ENCODE measurements at regions not wholly inside any gene's neighbourhood (a gene's known extent, or its start where the extent isn't known, plus 50 kb on each side); places are given as distances from the start of the nearest gene placed in this dataset.
"Not testable (repeated sequence)": the region's sequence is repeated elsewhere in the genome, so short reads cannot be mapped to it uniquely, and the experiment has no call there.

DNA sequence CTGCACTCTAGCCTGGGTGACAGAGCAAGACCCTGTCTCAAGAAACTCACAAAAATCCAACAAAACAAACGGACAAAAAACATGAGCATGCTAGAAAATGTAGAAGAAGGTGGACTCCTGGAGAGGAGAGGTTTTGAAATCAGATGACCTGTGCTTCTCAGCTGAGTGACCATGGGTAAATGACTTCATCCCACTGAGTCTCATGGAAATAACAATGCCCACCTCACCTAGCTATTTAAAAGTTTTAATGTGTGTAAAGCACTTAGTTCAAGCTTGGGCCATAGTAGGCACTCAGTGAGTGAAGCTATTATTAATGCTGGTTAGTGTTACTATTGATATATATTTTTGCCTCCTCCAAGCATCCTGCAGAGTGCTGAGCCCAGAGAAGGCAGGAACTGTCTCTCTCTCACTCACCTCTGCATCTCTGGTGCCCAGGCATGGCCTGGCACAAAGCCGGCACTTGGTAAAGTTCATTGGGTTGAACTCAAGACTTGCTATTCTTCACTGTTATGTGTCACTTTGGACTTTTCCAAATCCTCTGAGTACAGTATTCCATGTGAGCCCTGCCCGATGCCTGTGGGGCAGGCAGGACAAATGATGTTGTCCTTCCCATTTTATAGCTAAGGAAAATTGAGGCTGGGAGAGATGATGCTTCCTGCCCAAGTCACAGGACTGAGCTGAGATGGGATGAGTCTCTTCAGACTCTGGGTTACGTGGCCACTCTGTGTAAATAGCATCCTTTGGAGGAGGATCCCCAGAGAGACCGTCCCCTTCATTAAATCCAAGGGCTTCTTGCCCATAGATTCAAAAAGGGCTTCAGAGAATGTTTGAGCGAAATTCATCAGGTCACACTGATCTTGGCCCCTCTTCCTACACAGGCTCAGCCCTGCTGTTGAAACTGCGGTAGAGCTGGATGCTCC is 81.4 kb upstream of the EMX2 start:
- DNase-seq (ENCODE audit: low spot score): no peak
- peak overlapping the region; percentile 91 for H3K27ac ChIP-seq
- CTCF ChIA-PET: interaction anchor here (0.6 to 1.9 kb wide), 4 partner anchors 18 to 1143 kb away, joined by 3 to 10 read pairs (median 4); no protein-coding TSS in a partner anchor
- TF ChIP-seq, protein P1, sequence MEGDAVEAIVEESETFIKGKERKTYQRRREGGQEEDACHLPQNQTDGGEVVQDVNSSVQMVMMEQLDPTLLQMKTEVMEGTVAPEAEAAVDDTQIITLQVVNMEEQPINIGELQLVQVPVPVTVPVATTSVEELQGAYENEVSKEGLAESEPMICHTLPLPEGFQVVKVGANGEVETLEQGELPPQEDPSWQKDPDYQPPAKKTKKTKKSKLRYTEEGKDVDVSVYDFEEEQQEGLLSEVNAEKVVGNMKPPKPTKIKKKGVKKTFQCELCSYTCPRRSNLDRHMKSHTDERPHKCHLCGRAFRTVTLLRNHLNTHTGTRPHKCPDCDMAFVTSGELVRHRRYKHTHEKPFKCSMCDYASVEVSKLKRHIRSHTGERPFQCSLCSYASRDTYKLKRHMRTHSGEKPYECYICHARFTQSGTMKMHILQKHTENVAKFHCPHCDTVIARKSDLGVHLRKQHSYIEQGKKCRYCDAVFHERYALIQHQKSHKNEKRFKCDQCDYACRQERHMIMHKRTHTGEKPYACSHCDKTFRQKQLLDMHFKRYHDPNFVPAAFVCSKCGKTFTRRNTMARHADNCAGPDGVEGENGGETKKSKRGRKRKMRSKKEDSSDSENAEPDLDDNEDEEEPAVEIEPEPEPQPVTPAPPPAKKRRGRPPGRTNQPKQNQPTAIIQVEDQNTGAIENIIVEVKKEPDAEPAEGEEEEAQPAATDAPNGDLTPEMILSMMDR (conservative IDR thresholded peaks at IDR 0.05; ENCODE audit: low read depth): no peak
- POLR2A ChIA-PET (ENCODE audit: low non-redundant PET): no interaction called here

DNA sequence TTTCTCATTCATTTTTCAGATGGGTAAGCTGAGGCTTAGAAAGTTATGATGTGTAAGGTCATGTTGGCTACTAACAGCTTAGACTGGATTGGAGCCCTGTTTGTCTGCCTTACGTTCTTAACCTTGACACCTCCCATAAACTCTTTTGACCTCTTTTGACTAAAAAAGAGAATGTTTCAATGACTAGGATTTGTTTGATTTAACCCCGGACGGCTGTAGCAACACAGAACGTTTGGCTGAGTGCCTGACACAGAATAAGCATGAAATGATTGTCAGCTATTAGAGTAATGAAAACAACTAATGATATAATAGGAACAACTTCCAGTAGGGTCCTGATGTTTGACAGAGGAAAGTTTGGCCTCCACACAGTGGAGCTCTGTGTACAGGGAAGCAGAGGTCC is 83.3 kb upstream of the PDZD8 start:
- H3K27ac ChIP-seq: no peak overlapping the region
- CTCF ChIA-PET: interaction anchor here (0.6 to 2.6 kb wide), 3 partner anchors 16 to 233 kb away, joined by 3 to 10 read pairs (median 4); no protein-coding TSS in a partner anchor
- DNase-seq (ENCODE audit: low spot score): no peak
- TF ChIP-seq, protein P1 (conservative IDR thresholded peaks at IDR 0.05; ENCODE audit: low read depth): no peak
- POLR2A ChIA-PET (ENCODE audit: low non-redundant PET): no interaction called here

DNA sequence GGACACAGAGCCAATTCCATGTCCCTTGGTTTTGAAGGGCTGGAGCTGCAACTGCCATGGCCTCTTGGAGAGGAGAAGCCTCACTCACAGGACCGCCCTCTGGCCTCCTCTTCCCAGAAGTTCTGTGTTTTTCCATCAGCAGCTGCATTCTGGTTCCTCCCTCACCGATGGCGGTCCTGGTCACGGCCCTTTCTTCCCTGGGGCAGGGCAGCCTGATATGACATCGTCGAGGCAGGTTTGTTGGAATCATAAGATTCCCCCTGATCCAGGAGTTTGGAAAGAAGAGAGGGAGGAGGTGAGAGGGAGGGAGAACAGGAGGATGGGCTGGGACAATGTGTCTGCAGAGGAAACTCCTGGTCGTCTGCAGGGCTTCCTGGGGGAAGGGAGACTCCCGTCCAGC is 82.7 kb upstream of the PDZD8 start:
- CTCF ChIA-PET: interaction anchor here (0.7 to 2.6 kb wide), 3 partner anchors 15 to 232 kb away, joined by 3 to 10 read pairs (median 4); no protein-coding TSS in a partner anchor
- POLR2A ChIA-PET (ENCODE audit: low non-redundant PET): no interaction called here
- DNase-seq (ENCODE audit: low spot score): no peak
- peak overlapping the region; percentile 29; the same call in 1 of the 2 replicates for H3K27ac ChIP-seq
- TF ChIP-seq, protein P1 (conservative IDR thresholded peaks at IDR 0.05; ENCODE audit: low read depth): no peak

DNA sequence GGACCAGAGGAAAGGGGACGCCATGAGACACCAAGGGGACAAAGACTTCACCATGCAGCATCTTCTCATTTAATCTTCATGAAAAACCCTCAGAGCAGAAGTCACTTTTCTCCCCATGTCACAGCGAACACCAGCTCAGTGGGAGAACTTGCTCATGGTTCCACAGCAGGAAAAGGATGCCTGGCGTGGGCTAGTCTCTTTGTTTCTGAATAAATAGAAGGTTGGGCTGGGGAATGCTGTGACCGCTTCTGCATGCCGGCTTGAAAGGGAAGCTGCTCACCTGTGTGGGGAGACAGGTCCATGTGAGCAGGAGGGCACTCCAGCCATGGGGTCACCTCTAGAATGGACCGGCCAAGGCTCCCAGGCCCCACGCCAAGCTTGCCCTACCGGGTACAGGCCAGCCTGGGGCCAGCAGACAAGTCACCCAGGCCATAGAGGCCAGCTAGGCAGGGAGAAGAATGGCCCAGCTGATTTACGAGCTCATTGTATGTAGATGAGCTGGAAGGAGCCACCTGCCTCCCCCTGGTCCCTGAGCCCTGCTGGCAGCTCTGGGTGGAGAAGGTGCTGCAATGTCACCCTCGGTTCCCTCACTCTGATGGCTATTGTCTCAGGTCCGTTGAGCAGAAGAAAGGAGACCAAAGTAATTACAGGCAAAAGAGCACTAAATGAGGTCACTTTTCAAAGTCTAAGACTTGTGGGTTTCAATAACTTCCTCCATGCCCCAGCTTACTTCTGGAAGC is 82.0 kb upstream of the PDZD8 start:
- H3K27ac ChIP-seq: peak overlapping the region; percentile 62; the same call in 1 of the 2 replicates
- TF ChIP-seq, protein P1 (conservative IDR thresholded peaks at IDR 0.05; ENCODE audit: low read depth): no peak
- DNase-seq (ENCODE audit: low spot score): no peak
- POLR2A ChIA-PET (ENCODE audit: low non-redundant PET): interaction anchor here (0.6 kb wide), 1 partner anchor 19 kb away, joined by 4 read pairs; no protein-coding TSS in a partner anchor
- CTCF ChIA-PET: interaction anchor here (0.6 to 2.6 kb wide), 4 partner anchors 15 to 231 kb away, joined by 3 to 10 read pairs (median 4); no protein-coding TSS in a partner anchor

DNA sequence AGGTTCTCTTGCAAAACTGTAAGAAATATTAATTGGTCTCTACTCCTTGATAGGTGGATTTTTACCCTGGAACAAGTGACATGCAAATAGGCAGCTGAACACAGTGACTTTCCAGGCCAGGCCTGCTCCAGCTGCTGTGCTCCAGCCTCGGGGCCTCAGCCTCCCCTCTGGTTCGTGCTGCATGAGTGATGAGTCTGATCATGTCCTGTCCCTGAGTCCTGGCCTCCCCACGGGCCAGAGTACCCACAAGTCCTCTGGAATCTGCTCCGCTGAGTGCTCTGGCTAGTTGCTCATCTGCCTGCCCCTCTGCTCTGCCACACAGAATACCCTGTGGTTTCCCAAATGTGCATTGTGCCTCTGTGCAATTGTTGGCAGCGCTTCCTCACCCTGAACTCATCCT is 80.1 kb upstream of the PDZD8 start:
- ChIA-PET POLR2A (ENCODE audit: low non-redundant PET) (no interaction called here), CTCF (interaction anchor here (0.6 to 0.9 kb wide), 2 partner anchors 13 to 18 kb away, joined by 3 read pairs; no protein-coding TSS in a partner anchor)
- TF ChIP-seq, protein P1 (conservative IDR thresholded peaks at IDR 0.05; ENCODE audit: low read depth): no peak

DNA sequence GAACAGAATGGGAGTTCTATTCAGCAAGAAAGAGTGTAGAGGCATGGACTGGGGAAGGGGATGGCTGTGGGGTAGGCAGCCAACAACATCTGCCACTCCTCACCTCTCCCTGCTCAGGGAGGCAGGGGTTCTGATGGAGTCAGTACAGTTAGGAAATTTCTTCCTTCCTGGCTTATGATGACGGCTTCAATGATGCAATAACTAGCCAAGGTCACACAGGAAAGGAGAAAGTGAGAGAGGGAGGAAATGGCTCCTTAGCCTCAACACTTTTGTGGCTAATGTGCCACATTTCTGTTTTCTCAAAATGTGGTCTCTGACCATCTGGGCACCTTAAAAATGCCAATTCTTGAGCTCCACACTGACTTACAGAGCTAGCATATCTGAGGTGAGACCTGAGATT is 79.3 kb upstream of the PDZD8 start:
- ChIA-PET CTCF (interaction anchor here (0.6 to 0.9 kb wide), 2 partner anchors 12 to 17 kb away, joined by 3 read pairs; no protein-coding TSS in a partner anchor), POLR2A (ENCODE audit: low non-redundant PET) (interaction anchor here (0.6 kb wide), 1 partner anchor 80 kb away, joined by 7 read pairs; no protein-coding TSS in a partner anchor)
- TF ChIP-seq, protein P1 (conservative IDR thresholded peaks at IDR 0.05; ENCODE audit: low read depth): no peak
- no peak for DNase-seq (ENCODE audit: low spot score)
- peak overlapping the region; percentile 42 for H3K27ac ChIP-seq

More for the DNA sequence above, 80.1 kb upstream of the PDZD8 start:
- DNase-seq (ENCODE audit: low spot score): no peak
- H3K27ac ChIP-seq: peak overlapping the region; percentile 24; the same call in 1 of the 2 replicates

DNA sequence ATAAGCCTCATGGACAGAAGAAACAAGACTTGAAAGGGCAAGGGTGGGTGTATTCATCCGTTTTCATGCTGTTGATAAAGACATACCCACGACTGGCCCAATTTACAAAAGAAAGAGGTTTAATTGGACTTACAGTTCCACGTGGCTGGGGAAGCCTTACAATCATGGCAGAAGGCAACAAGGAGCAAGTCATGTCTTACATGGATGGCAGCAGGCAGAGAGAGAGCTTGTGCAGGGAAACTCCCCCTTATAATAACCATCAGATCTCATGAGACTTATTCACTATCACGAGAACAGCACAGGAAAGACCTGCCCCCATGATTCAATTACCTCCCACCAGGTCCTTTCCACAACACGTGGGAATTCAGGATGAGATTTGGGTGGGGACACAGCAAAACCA is 78.2 kb upstream of the PDZD8 start:
- H3K27ac ChIP-seq; POLR2A ChIA-PET (ENCODE audit: low non-redundant PET); DNase-seq (ENCODE audit: low spot score): not testable (repeated sequence)
- CTCF ChIA-PET: interaction anchor here (1.1 to 1.8 kb wide), 2 partner anchors 11 to 25 kb away, joined by 4 to 5 read pairs; no protein-coding TSS in a partner anchor

Measured in RWPE1 (cell line).